ENCODE measurements at regions not wholly inside any gene's neighbourhood (a gene's known extent, or its start where the extent isn't known, plus 50 kb on each side); places are given as distances from the start of the nearest gene placed in this dataset.

- TF ChIP-seq TEAD4 (IDR thresholded peaks at IDR 0.05) (no peak), MAX (IDR thresholded peaks at IDR 0.05) (no peak), TAF1 (IDR thresholded peaks at IDR 0.05; ENCODE audit: low read depth) (no peak), RAD21 (IDR thresholded peaks at IDR 0.05; ENCODE audit: low read depth) (no peak), TCF12 (IDR thresholded peaks at IDR 0.05; ENCODE audit: low read depth) (no peak), NFIC (IDR thresholded peaks at IDR 0.05) (no peak), EP300 (IDR thresholded peaks at IDR 0.05; ENCODE audit: borderline replicate concordance) (no peak), CEBPB (IDR thresholded peaks at IDR 0.05) (no peak)
These were observed 342.4 kb downstream of the AKAIN1 start for GRCh38 chr18:4854671-4855070.
